Left colon (tissue), 2 donors: ENCODE measurements at regions not wholly inside any gene's neighbourhood (a gene's known extent, or its start where the extent isn't known, plus 50 kb on each side); places are given as distances from the start of the nearest gene placed in this dataset.
"Not testable (repeated sequence)": the region's sequence is repeated elsewhere in the genome, so short reads cannot be mapped to it uniquely, and the experiment has no call there.

Source experiments
- ATAC-seq: fragments of 200-7000 bp; cut with Tn5 transposase; one replicate; pipeline ENCODE4 v1.9.1; 2020; ENCODE audit warnings: mild to moderate bottlenecking, moderate library complexity
- DNase-seq, 2 donors: peaks; one replicate each; pipeline ENCODE4 v3.0.0-alpha.2; 2020
- intact Hi-C, 2 donors: fragments of 100-400 bp; cut with DNase I in 1 of 2; cut with micrococcal nuclease in 1 of 2; formaldehyde crosslinking; loops; one replicate each; pipeline versions ENCODE4 v1.11.2 to v1.14.0; 2022; cut with DNase I, micrococcal nuclease
- donor health status: DM: no; HTN: no; CAD: no.
- donor health status: DM: yes; HTN: yes; CAD: no.

GRCh38 chr4:65265526-65265925, 404.8 kb downstream of the EPHA5 start:
- intact Hi-C loops: no loop called here
- no peak for ATAC-seq
- DNase-seq: no peak

DNA sequence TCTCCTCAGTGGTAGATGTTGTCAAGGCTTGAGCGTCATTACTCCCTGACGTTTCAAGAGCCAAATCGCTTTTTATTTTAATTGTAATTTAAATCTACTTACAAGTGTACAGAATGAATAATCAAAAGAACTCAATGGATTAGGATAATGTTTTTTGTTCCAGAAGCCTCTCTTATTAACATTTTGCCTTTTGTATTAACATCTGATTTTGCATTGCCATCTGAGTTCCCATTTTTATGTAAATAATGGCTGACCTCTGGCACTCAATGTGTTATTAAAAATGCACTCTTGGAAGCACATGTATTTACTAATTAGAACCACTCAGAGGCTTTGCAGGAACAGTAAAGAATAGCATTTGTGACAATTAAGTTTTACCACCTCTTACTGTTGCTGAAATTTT, 411.0 kb downstream of the EPHA5 start:
- DNase-seq (no peak), ATAC-seq (no peak)
- intact Hi-C loops: no loop called here

DNA sequence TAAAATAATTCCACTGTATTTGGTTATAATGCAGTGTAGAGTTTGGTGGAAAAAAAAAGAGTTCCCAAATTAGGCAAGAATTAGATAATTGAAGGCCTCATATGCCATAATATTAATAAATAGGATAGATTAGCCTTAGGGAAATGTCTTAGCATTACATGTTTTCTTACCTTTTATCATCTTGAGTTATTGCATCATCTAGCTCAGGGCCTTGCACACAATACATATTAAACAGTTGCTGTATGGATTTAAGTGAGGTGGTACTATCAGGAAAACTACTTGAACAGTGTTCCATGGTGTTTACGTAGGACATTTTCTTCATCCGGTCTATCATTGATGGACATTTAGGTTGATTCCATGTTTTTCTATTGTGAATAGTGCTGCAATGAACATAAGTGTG, 419.4 kb downstream of the EPHA5 start:
- ATAC-seq: no peak
- intact Hi-C loops: no loop called here

GRCh38 chr4:65249111-65249510, 421.2 kb downstream of the EPHA5 start:
- ATAC-seq: no peak
- intact Hi-C loops: no loop called here

More for the DNA sequence above, 419.4 kb downstream of the EPHA5 start:
- DNase-seq: no peak

DNA sequence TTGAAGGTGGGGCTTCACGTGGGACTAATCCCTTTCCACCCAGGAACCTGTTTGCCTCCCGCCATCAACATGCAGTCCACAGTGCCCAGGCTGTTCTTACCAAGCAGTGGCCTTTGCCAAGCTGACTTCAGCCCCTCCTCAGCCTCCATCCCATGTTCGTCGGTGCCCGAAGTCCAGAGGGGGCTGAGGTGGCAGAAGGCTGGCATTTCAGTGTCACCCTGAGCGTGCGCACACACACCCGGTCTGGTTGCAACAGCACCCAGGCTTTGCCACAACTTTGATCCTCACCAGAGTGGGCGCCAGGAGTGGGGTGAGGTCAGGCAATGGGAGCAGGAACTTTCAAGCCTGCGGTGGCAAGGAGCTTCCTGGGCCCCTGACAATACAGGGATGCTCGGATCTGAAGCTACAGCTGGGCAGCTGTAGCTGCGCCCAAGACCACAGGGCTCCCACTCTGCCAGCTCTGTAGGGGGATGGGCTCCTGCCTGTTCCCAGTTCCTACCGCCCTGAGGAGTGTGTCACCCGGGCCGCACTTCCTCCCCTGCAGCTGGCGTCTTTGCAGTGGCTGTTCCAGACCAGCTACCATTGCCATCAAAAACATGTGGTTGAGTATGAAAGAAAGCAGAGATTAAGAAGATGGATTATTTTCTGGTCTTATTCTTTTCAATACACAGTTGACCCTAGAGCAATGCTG, 428.0 kb downstream of the EPHA5 start:
- ATAC-seq: no peak
- intact Hi-C loops: no loop called here
- no peak for DNase-seq

More at GRCh38 chr4:65249111-65249510, 421.2 kb downstream of the EPHA5 start:
- DNase-seq: no peak

GRCh38 chr4:65241257-65241997, 428.9 kb downstream of the EPHA5 start:
- DNase-seq: no peak
- ATAC-seq: no peak
- intact Hi-C loops: no loop called here

DNA sequence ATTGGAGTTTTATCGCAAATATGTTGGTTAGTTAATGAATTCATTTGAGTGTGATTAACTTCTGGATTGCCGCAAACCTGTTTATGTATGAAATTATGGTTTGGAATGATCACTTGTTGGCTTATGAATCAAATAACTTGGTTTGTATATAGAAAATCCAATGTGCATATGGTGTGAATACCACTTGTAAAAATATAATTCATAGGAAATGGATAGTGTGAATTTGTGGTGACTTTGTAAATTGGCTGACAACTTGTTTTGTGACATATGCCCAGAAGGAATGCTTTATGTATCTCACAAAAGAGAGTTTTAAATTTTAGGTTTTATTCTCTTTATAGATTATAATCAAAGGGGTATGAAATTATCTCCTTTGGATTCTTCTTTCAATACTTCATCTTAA, 436.2 kb downstream of the EPHA5 start:
- ATAC-seq: no peak
- DNase-seq: no peak
- intact Hi-C loops: no loop called here

DNA sequence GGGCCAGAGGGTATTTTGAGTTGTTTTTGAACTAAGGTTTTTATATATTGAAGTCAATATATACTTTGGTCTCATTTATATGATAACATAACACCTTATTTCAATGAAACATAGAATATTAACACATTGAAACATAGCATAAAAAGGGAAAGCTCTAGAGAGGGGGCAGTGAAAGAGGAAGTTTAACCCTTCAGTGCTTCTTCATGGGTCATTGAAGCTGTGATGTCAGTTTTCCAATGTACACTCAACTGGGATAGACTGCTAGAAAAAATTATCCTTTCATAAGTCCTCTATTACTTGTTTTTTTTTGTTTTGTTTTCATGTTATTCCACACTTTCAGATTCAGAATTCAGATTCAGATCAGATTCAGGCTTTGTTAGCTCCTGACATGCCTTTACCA, 442.7 kb downstream of the EPHA5 start:
- intact Hi-C loops: no loop called here
- ATAC-seq (no peak), DNase-seq (no peak)

GRCh38 chr4:65223601-65224000, 446.7 kb downstream of the EPHA5 start:
- DNase-seq (no peak), ATAC-seq (no peak)
- intact Hi-C loops: no loop called here

GRCh38 chr4:65223074-65223473, 447.2 kb downstream of the EPHA5 start:
- intact Hi-C loops, ATAC-seq, DNase-seq: not testable (repeated sequence)

- no peak for ATAC-seq
- intact Hi-C loops: no loop called here
- DNase-seq: no peak
These were observed 453.1 kb downstream of the EPHA5 start for GRCh38 chr4:65217179-65217578.

- intact Hi-C loops: no loop called here
- ATAC-seq: no peak
- DNase-seq: no peak
These were observed 467.4 kb downstream of the EPHA5 start for GRCh38 chr4:65202853-65203236.

DNA sequence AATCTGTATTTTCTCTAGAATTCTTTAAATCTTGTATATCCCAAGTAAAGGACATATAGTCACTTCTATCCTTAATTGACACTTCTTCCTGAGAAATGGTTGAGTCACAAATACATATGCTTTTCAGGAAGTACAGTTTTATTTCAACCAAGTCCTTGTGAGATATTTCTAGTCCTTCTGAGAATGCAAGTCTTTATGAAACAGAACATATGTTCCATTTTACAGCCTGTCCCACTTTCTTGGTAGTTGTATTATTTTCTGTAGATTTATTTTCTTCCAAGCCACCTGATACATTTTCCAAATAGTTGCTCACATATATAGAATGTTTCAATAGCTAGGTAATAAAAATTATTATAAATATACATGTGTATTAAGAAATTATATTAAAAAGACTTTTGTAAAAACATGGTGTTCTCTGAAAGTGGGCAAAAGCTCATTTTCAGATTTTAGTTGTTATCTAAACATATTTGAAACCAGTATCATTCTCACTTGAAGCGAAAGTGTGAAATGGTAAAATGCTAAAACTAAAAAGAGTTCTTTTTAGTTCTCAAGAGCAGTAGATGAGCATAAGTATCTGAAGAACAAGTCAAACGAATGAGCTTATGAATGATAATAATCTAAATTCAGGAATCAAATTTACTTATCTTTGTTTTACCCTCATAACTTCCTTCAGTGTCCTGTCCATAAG, 468.0 kb downstream of the EPHA5 start:
- intact Hi-C loops: no loop called here
- DNase-seq: no peak
- ATAC-seq: no peak

DNA sequence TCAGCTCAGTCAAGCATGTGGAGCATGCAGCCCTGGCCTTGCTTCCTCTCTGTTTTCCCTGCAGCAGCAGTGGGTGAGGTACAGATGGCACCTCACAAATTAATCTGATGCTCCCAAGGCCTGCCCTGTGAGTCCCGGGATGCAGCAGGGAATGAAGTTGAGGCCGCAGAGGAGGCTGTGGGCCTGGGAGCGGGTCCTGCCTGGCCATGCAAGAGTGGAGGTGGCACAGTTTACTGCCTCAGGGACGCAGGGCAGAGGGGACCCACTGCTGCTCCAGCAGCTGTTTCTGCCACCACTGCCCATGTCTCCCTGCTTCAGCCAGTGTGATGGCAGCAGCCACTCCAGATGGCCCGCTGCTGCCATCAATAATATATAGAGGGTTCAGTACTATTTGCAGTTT, 474.6 kb downstream of the EPHA5 start:
- no peak for DNase-seq
- intact Hi-C loops: no loop called here
- no peak for ATAC-seq

- intact Hi-C loops: no loop called here
- DNase-seq: no peak
- no peak for ATAC-seq
These were observed 475.3 kb downstream of the EPHA5 start for GRCh38 chr4:65195002-65195401.

DNA sequence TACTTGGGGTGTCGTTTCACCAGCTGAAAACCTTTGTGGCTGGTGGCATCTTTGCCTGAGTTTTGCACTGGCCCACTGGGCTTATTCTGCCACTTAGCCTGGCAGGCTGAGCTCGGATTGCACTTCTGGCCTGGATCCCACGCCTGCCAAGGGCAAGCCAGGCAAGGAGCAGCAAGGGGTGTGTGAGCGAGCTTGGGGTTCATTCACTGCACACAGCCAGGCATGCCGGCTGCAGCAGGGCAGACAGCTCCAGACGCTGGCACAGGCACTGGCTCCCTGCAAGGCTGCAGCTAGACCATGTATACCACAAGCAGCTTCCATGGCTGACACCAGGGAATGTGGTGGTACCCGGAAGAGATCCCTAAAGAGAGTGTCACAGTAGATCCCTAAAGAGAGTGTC, 476.3 kb downstream of the EPHA5 start:
- intact Hi-C loops: no loop called here
- ATAC-seq: no peak

GRCh38 chr4:65190780-65191179, 479.5 kb downstream of the EPHA5 start:
- intact Hi-C loops: no loop called here

More for the DNA sequence above, 476.3 kb downstream of the EPHA5 start:
- DNase-seq: no peak

GRCh38 chr4:65175585-65175984, 494.7 kb downstream of the EPHA5 start:
- intact Hi-C loops: no loop called here
- no peak for DNase-seq
- ATAC-seq: no peak

More at GRCh38 chr4:65190780-65191179, 479.5 kb downstream of the EPHA5 start:
- ATAC-seq: no peak
- DNase-seq: no peak

- no peak for DNase-seq
- no peak for ATAC-seq
- intact Hi-C loops: no loop called here
These were observed 499.3 kb downstream of the EPHA5 start for GRCh38 chr4:65170768-65171514.
